Retina (tissue), 1 donor: ENCODE measurements at regions not wholly inside any gene's neighbourhood (a gene's known extent, or its start where the extent isn't known, plus 50 kb on each side); places are given as distances from the start of the nearest gene placed in this dataset.

Source experiments
- DNase-seq: peaks from one replicate; pipeline ENCODE4 v3.0.0-alpha.2; 2016

- DNase-seq: no peak
These were observed 105.3 kb downstream of the FOXL1 start for GRCh38 chr16:86683441-86684194.

GRCh38 chr16:86685076-86685475 is 106.7 kb downstream of the FOXL1 start:
- DNase-seq: no peak

GRCh38 chr16:86690970-86691369 is 112.6 kb downstream of the FOXL1 start:
- no peak for DNase-seq

- DNase-seq: no peak
These were observed 114.1 kb downstream of the FOXL1 start for GRCh38 chr16:86692426-86692825.

- DNase-seq: no peak
These were observed 114.7 kb downstream of the FOXL1 start for GRCh38 chr16:86693033-86693432.

GRCh38 chr16:86697715-86698114 is 119.4 kb downstream of the FOXL1 start:
- DNase-seq: no peak

GRCh38 chr16:86700046-86700945 is 121.9 kb downstream of the FOXL1 start:
- no peak for DNase-seq

- DNase-seq: no peak
These were observed 123.1 kb downstream of the FOXL1 start for GRCh38 chr16:86701286-86701975.

- DNase-seq: no peak
These were observed 124.7 kb downstream of the FOXL1 start for GRCh38 chr16:86702824-86703588.

- DNase-seq: no peak
These were observed 126.2 kb downstream of the FOXL1 start for GRCh38 chr16:86704516-86704915.

GRCh38 chr16:86706726-86707125 is 128.4 kb downstream of the FOXL1 start:
- no peak for DNase-seq

GRCh38 chr16:86707171-86707570 is 128.8 kb downstream of the FOXL1 start:
- DNase-seq: no peak

- DNase-seq: no peak
These were observed 129.2 kb downstream of the FOXL1 start for GRCh38 chr16:86707581-86707980.

GRCh38 chr16:86708431-86708830 is 130.1 kb downstream of the FOXL1 start:
- no peak for DNase-seq

- DNase-seq: no peak
These were observed 130.8 kb downstream of the FOXL1 start for GRCh38 chr16:86709103-86709502.

GRCh38 chr16:86709902-86710601 is 131.7 kb downstream of the FOXL1 start:
- no peak for DNase-seq

GRCh38 chr16:86710602-86710950 is 132.2 kb downstream of the FOXL1 start:
- no peak for DNase-seq

- DNase-seq: no peak
These were observed 134.0 kb downstream of the FOXL1 start for GRCh38 chr16:86712158-86713009.

GRCh38 chr16:86713021-86713631 is 134.8 kb downstream of the FOXL1 start:
- no peak for DNase-seq

- DNase-seq: no peak
These were observed 135.8 kb downstream of the FOXL1 start for GRCh38 chr16:86714166-86714565.

- DNase-seq: no peak
These were observed 138.3 kb downstream of the FOXL1 start for GRCh38 chr16:86716649-86717048.
